LoVo (cell line): ENCODE measurements at regions not wholly inside any gene's neighbourhood (a gene's known extent, or its start where the extent isn't known, plus 50 kb on each side); places are given as distances from the start of the nearest gene placed in this dataset.

Source experiments
- DNase-seq: peaks from one replicate; pipeline ENCODE4 v3.0.0-alpha.2; 2016; ENCODE audit warnings: low spot score

GRCh38 chr5:39505363-39505762 is 80.6 kb upstream of the DAB2 start:
- no peak for DNase-seq

- DNase-seq = no peak
These were observed 78.4 kb upstream of the DAB2 start for GRCh38 chr5:39503155-39503554.

GRCh38 chr5:39502704-39503103 is 77.9 kb upstream of the DAB2 start:
- no peak for DNase-seq

GRCh38 chr5:39501397-39501796 is 76.6 kb upstream of the DAB2 start:
- no peak for DNase-seq

GRCh38 chr5:39500551-39501175 is 75.9 kb upstream of the DAB2 start:
- DNase-seq = no peak

GRCh38 chr5:39498278-39498952 is 73.6 kb upstream of the DAB2 start:
- DNase-seq = no peak

- no peak for DNase-seq
These were observed 72.5 kb upstream of the DAB2 start for GRCh38 chr5:39497322-39497721.

GRCh38 chr5:39495227-39495626 is 70.4 kb upstream of the DAB2 start:
- no peak for DNase-seq

- DNase-seq = no peak
These were observed 69.8 kb upstream of the DAB2 start for GRCh38 chr5:39494534-39494933.

GRCh38 chr5:39494107-39494510 is 69.3 kb upstream of the DAB2 start:
- DNase-seq = no peak

- DNase-seq = no peak
These were observed 66.4 kb upstream of the DAB2 start for GRCh38 chr5:39491210-39491609.

- DNase-seq = no peak
These were observed 64.5 kb upstream of the DAB2 start for GRCh38 chr5:39489263-39489662.

- no peak for DNase-seq
These were observed 62.0 kb upstream of the DAB2 start for GRCh38 chr5:39486790-39487189.

- DNase-seq = no peak
These were observed 61.6 kb upstream of the DAB2 start for GRCh38 chr5:39486361-39486760.

- DNase-seq = no peak
These were observed 60.3 kb upstream of the DAB2 start for GRCh38 chr5:39485079-39485478.

GRCh38 chr5:39484673-39485072 is 59.9 kb upstream of the DAB2 start:
- no peak for DNase-seq

- no peak for DNase-seq
These were observed 57.3 kb upstream of the DAB2 start for GRCh38 chr5:39482098-39482497.

- DNase-seq = no peak
These were observed 54.8 kb upstream of the DAB2 start for GRCh38 chr5:39479537-39479936.

GRCh38 chr5:39478863-39479262 is 54.1 kb upstream of the DAB2 start:
- DNase-seq = no peak

- DNase-seq = no peak
These were observed 52.1 kb upstream of the DAB2 start for GRCh38 chr5:39476843-39477220.

GRCh38 chr5:39475881-39476842 is 51.4 kb upstream of the DAB2 start:
- no peak for DNase-seq

- DNase-seq = no peak
These were observed 50.4 kb upstream of the DAB2 start for GRCh38 chr5:39475159-39475571.
